CD4-positive, alpha-beta T cell treated with Interleukin-2 at 100 ng/mL for 4 hours (primary cell): ENCODE measurements at regions not wholly inside any gene's neighbourhood (a gene's known extent, or its start where the extent isn't known, plus 50 kb on each side); places are given as distances from the start of the nearest gene placed in this dataset.

ENCODE experiments used
- DNase-seq: peaks from one replicate; pipeline ENCODE4 v3.0.0-alpha.2; 2020; ENCODE audit warnings: low spot score

- no peak for DNase-seq
These were observed 370.1 kb downstream of the ADRA2A start for GRCh38 chr10:111446966-111447365.

GRCh38 chr10:111452153-111452552, 375.3 kb downstream of the ADRA2A start:
- DNase-seq, result no peak

- no peak for DNase-seq
These were observed 379.1 kb downstream of the ADRA2A start for GRCh38 chr10:111455776-111456426.

GRCh38 chr10:111458256-111458655, 381.4 kb downstream of the ADRA2A start:
- DNase-seq, result no peak

- DNase-seq, result no peak
These were observed 383.1 kb downstream of the ADRA2A start for GRCh38 chr10:111459967-111460366.

- DNase-seq, result no peak
These were observed 395.6 kb downstream of the ADRA2A start for GRCh38 chr10:111472445-111472844.

- DNase-seq, result no peak
These were observed 396.5 kb downstream of the ADRA2A start for GRCh38 chr10:111473361-111473760.

- DNase-seq, result no peak
These were observed 398.0 kb downstream of the ADRA2A start for GRCh38 chr10:111474786-111475185.

- no peak for DNase-seq
These were observed 398.9 kb downstream of the ADRA2A start for GRCh38 chr10:111475720-111476119.

GRCh38 chr10:111478651-111479050, 401.8 kb downstream of the ADRA2A start:
- no peak for DNase-seq

- no peak for DNase-seq
These were observed 403.1 kb downstream of the ADRA2A start for GRCh38 chr10:111479966-111480365.

- DNase-seq, result no peak
These were observed 404.5 kb downstream of the ADRA2A start for GRCh38 chr10:111481261-111481826.

GRCh38 chr10:111481866-111482265, 405.0 kb downstream of the ADRA2A start:
- no peak for DNase-seq

- no peak for DNase-seq
These were observed 405.9 kb downstream of the ADRA2A start for GRCh38 chr10:111482621-111483216.

- no peak for DNase-seq
These were observed 408.9 kb downstream of the ADRA2A start for GRCh38 chr10:111485767-111486166.

GRCh38 chr10:111486346-111486745, 409.5 kb downstream of the ADRA2A start:
- no peak for DNase-seq

- DNase-seq, result no peak
These were observed 411.8 kb downstream of the ADRA2A start for GRCh38 chr10:111488668-111489067.

GRCh38 chr10:111491154-111491553, 414.3 kb downstream of the ADRA2A start:
- DNase-seq, result no peak

GRCh38 chr10:111493024-111493625, 416.3 kb downstream of the ADRA2A start:
- no peak for DNase-seq

GRCh38 chr10:111498560-111498959, 421.7 kb downstream of the ADRA2A start:
- DNase-seq, result no peak

- no peak for DNase-seq
These were observed 427.5 kb downstream of the ADRA2A start for GRCh38 chr10:111504376-111504775.

GRCh38 chr10:111506266-111507034, 429.6 kb downstream of the ADRA2A start:
- DNase-seq, result no peak

- DNase-seq, result no peak
These were observed 434.9 kb downstream of the ADRA2A start for GRCh38 chr10:111511751-111512150.
